Right renal pelvis (tissue), 4 donors: ENCODE measurements at regions not wholly inside any gene's neighbourhood (a gene's known extent, or its start where the extent isn't known, plus 50 kb on each side); places are given as distances from the start of the nearest gene placed in this dataset.
"Not testable (repeated sequence)": the region's sequence is repeated elsewhere in the genome, so short reads cannot be mapped to it uniquely, and the experiment has no call there.

Experiments
- DNase-seq, 4 donors: peaks; one replicate each; pipeline ENCODE4 v3.0.0-alpha.2; 2013; ENCODE audit warnings: low read depth in 4 of 4, low spot score in 3 of 4, missing footprints in 1 of 4

DNA sequence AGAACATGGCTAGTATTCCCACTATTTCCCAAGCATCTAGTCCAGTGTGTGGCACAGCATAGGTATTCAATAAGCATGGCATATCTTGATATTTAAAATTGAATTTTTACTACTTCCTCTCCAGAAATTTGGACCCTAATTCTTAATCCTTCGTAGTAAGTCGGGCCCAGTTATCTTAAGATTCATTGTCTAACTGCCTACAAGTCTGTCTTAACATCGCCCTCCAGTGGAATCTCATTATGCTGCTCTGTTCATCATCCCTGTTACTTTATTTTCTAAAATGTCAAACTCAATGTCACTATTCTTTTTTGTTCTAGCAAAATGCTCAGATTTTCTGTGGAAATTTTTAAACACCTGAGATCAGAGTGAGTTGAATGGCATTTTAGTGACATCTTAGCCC, 606.2 kb downstream of the KLHL13 start:
- DNase-seq = no peak

DNA sequence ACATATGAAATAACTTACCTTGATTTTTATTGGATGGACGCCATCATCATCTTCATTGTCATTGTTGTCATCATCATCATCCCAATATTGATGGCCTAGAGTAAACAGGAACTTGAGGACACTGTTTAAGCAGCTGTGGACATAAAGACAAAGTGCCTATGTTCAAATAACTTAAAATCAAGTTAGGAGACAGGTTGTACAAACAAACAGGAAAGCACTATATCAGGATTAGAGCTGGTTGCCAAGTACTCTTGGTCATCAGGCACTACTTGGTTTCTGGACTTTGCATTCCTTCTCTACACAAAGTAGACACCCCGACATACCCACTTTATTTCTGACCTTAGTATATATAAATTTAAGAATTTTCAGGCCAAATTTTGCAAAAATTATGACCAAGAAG, 608.6 kb downstream of the KLHL13 start:
- DNase-seq = no peak

DNA sequence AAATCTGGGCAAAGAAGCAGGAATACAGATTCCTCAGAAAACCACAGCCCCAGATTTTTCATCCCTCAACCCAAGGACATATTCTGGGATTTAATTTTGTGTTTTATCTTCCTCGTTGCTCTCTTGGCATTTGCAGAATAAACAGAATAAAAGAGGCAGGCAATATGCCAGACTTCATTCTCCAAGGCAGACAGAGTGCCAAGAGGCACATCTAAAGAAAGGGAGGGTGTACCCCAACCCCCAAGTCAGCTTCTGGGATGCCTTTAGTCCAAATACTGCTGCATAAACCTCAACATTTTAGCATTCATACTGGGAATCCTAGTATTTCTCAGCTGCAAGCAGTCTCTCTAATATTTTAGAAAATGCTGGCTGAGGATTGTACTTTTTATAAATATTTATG, 629.2 kb downstream of the KLHL13 start:
- DNase-seq = no peak

DNA sequence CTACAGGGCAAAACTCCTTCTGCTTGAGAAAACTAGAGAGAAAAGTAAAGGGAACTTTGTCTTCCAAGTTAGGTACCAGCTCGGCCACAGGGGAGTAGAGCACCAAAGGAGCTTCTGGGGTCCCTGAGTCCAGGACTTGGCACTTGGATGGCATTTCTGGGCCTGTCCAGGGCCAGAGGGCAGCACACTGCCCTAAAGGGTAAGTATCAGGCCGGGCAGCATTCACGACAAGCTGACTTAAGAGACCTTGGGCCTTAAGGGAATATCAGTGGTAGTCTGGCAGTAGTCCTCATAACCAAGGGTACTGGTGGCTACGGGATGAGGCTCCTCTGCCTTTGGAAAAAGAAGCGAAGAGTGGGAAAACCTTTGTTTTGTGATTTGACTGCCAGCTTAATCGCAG, 632.7 kb downstream of the KLHL13 start:
- no peak for DNase-seq

DNA sequence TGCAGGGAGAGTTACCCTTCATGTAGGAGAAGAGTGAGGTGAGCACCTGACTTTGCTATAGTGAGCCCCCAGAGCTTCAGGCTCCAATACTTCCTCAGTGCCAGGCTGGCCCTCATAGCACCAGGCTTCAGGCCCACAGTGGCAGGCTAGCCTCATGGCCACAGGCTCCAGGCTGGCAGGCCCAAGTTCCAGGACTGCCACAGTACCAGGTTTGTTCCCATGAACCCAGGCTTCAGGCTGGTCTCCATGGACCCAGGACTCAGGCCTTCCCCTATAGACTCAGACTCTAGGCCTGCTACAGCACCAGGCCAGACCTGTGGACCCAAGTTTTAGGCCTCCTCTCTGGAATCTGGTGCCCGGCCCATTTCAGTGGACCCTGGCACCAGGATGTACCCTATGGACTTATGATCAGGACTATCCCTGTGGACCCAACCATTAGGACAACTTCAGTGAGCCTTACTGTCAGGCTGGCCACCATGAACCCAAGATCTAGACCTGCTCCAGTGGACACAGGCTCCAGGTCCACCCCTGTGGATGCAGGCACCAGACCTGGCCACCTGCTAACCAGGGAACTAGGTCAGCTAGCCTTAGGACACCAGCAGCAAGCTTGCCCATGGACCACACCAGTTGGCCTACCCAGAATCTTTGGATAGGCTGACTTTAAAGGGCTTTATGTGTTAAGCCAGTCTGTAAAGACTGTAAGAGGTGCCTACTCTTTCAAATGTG, 658.2 kb downstream of the KLHL13 start:
- DNase-seq = no peak

DNA sequence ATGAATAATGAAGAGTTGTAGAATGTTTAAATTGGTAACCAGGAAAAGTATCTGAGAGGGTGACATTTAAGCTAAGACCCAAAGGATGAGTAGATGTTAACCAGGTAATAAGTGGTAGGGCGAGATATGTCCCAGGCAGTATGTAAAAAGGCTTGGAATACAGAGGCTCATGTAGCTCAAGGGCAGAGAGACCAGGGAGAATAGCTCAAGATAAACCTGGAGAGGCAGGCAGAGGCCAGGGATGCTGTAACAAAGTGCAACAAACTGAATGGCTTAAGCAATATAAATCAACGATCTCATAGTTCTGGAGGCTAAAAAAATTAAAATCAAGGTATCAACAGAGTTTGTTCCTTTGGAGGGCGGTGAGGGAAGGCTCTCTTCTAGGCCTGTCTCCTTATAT, 660.8 kb downstream of the KLHL13 start:
- no peak for DNase-seq

DNA sequence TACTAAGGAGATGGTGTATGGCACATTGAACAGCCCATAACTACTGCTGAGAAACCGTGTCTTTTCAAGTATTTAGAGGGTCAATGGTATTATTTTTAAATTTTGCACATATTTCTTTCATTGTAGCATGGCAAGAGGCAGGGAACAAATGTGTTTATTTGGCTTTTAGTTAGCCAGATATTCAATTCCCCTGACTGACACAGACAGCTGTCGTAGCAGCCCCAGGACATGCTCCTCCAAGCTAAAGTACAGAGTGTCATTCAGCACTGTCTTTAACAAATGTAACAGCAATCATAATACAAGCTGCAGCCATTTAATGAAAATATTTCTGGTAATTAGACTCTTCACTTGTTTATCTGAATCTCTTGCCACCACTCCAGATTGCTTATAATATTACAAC, 687.1 kb downstream of the KLHL13 start:
- DNase-seq = no peak

DNA sequence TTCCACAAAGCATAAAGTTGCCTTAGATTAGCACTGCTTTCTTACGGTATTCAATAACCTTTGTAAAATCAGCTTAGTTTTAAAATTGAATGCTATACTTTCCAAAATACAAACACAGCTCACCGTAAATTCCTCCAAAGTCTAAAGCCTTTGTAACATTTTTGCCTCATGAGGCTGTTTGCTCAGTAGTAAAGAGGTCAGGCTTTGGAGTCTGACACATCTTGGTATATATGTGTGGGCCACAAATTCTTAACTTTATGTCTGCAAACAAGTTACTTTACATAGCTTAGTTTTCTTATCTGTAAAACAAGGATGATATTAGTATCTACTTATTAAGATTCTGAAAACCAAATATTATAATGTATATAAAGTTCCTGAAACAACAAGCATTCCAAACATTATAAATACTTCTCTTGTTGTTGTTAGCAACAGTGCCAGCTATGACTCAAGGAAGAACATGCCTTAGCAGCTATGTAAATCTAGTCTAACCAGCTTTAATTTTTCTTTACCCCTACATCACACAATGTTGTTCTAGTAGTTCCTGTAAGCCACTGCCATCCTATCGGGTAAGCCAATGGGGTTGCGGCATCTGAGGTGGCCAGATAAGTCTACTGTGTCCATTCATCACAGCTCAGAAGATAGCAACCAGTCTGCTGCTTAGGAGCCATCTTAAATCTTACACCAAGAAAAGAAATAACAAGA, 709.0 kb downstream of the KLHL13 start:
- DNase-seq = no peak

DNA sequence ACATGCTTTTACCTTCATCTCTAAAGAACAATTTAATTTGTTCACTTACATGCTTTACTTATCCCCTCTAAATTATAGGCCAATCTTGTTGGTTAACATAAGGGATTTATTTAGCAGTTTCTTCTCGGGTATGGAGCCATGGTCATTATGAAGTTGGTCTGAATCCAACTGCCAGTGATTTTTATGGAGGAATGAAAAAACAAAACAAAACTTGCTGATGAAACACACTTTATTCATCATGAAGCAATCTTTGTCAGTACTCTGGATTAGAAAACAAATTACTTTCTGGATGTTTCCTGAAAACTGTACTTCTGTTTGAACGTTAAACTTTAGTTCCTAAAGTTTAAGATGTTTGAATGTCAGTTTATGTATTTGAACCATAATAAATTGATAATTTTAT, 715.8 kb downstream of the KLHL13 start:
- no peak for DNase-seq

DNA sequence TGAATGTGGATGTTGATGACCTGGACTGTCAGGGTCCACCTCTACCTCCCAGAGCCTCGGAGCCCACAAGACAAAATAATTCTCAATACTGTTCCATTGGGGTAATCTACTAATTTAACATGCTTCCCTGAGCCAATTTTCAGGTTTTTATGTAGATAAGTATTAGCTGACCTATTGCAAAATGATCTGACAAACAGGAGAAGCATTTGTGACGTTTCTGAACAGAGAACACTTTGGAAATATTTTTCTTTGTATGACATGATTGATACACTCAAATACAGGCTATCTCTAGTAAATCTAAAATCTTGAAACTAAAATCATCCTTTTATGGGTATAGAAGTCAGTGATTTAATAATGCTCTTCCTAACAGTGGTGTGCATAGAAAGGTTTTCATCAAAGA, 716.6 kb downstream of the KLHL13 start:
- no peak for DNase-seq

DNA sequence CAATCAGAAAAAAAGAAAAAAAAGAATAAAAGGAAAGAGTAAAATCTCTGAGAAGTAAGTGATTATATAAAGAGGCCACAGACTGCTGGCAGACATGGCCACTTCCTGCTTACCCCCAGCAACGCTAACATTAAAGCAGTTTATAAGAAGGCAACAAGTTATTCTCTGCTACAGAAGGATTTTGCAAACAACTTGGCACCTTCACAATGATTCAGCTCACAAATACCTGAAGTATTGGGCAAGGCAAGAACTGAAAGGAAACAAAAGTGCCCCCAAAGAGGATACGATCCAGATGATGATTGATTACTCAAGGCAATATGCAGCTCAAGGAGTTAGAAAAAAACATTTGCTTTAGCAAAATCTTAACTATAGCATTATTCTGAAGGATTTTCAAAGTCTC, 718.8 kb downstream of the KLHL13 start:
- no peak for DNase-seq

DNA sequence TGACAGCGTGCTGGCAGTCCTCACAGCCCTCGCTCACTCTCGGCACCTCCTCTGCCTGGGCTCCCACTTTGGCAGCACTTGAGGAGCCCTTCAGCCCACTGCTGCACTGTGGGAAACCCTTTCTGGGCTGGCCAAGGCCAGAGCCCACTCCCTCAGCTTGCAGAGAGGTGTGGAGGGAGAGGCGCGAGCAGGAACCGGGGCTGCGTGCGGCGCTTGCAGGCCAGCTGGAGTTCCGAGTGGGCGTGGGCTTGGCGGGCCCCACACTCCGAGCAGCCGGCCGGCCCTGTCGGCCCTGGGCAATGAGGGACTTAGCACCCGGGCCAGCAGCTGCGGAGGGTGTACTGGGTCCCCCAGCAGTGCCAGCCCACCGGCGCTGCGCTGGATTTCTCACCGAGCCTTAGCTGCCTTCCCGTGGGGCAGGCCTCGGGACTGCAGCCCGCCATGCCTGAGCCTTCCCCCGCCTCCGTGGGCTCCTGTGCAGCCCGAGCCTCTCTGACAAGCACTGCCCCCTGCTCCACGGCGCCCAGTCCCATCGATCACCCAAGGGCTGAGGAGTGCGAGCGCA, 722.0 kb downstream of the KLHL13 start:
- not testable (repeated sequence) for DNase-seq

DNA sequence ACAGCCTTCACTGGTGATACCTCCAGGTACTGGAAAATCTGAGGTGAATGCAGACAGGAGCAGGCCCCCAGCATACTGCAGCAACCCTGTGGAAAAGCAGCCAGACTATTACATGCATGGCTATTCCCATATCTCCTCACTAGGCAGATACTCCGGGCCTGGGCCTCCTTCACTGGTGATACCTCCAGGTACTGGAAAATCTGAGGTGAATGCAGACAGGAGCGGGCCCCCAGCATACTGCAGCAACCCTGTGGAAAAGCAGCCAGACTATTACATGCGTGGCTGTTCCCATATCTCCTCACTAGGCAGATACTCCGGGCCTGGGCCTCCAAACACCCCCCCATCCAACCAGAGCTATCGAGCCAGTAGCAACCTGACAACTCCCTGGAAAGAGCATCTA, 724.2 kb downstream of the KLHL13 start:
- not testable (repeated sequence) for DNase-seq

DNA sequence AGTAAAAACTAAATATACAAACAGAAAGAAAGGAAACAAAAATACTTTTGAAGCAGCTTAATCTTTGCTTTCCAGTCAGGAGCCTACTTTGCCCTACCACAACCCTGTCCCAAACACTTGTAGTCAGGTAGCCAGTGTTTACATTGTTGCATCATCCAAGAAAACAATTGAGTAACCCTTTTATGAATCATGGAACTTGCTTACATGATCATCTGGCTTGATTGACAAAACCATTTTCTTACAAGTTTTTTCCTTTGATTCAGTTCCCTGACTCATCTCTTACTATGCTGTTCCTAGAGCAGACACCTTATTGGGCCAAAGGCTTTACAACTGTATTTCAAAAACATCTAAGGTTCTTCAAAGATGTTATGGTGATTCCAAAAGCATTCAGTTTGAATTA, 740.1 kb downstream of the KLHL13 start:
- no peak for DNase-seq

DNA sequence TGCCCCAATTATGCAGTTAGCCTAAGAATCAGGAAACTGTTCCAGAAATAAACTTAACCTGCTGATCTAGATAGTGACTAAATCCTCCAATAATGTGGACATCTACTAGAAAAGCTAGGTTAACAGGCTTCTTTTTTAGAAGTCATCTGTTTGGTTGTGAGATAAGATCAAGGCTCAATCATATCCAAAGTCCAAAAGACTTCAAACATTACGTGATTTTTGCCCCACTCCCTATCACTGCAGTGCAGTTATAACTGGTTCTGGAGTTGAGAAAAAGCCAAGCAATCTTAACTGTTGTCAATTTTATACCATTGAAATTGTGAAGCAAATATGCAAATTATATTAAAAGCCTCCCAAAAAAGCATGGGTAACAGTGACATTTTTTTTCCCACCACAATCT, 781.4 kb downstream of the KLHL13 start:
- no peak for DNase-seq

DNA sequence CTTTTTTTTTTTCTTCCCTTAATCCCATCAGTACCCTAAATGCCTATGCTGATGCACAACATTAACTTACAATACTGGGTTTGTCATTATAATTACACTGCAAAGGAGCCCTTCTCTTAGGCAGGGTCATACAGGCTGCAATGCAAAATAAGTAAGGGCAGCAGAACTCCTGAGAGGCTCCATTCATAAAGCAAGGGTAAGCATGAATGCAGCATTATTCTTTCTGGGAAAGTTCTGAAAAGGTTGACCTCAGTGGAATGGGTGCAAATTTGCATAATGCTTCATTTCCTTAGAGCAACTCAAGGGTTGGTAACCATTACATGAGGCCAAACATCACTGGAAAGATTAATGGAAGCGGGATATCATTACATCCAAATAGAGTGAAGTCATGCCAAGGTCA, 789.2 kb downstream of the KLHL13 start:
- DNase-seq = no peak

DNA sequence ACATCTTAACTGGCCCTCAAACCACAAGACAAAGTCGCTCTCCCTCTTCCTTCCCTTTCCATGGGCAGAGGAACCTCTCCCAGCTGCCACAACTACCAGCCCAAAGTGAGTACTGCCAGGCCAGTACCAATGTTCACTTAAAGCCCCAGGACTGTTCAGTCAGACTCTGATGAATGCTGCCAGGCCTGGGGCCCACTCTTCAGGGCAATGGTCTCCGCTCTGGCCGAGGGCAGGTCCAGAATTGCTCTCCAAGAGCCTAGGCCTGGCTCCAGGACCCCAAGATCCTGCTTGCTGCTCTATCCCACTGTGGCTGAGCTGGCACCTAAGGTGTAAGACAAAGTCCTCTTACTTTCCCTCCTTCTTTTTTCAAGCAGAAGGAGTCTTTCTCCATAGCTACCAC, 790.9 kb downstream of the KLHL13 start:
- DNase-seq = no peak

DNA sequence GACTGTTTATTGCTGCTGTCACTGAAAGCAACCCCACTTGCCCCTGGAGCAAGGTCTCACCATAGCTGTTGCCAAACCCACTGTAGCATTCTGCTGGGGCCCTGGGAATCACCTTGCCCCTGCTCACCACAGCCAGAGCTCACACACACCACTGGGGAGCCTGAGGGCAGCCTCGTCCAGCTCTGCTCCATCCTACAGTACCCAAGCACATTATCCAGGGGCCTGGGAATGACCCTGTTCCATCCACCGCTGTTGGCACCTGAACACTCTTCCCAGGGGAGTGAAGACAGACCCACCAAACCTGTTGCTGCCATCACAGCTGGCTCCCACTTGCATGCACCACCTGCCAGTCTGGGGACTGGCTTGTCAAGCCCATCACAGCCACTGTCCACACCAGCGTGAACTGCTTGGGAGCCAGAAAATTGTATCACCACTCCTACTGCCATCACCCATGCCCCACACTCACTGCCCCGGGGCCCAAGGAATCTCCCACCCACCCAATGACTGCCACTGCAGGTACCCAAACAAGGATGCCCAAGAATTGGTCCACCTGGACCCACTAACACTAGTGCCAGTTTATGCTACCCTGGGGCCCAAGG, 811.3 kb downstream of the KLHL13 start:
- no peak for DNase-seq

DNA sequence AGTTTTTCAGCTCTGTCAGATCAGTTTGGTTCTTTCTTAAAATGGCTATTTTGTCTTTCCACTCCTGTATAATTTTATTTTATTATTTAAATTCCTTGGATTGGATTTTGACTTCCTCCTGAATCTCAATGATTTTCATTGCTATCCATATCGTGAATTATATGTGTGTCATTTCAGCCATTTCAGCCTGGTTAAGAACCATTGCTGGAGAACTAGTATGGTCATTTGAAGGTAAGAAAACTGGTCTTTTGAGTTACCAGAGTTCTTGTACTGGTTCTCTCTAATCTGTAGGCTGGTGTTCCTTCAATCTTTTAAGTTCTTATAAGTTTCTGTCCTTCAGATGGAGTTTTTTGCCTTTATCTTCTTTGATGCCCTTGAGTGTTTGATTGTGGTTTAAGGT, 815.5 kb downstream of the KLHL13 start:
- no peak for DNase-seq

DNA sequence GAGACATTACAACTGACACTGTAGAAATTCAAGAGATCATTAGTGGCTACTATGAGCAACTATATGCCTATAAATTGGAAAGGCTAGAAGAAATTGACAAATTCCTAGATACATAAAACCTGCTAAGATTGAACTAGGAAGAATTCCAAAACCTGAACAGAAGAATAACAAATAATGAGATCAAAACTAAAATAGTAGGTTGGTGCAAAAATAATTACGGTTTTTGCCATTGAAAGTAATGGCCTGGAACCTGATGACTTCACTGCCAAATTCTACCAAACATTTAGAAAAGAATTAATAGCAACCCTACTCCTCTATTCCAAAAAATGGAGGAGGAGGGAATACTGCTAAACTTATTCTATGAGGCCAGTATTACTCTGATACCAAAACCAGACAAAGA, 824.9 kb downstream of the KLHL13 start:
- DNase-seq = no peak

DNA sequence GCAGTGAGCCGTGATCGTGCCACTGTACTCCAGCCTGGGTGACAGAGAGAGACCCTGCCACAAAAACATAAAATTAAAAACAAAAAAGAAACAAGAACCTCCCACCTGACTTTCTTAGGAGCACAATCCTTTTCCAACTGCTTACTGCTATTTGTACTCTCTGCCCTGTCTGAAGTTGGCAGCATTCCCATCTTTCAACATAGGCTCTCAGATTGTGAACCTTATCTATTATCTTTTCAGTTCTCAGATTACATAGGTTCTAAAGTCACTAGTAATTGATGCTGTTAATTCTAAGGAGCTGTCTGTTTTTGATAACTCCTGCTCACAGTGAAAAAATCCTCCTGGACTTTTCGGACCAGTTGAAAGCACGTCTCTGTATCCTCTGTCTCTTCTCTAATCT, 812.2 kb upstream of the CT83 start:
- DNase-seq = no peak
